GM21447 (cell line): ENCODE measurements at regions not wholly inside any gene's neighbourhood (a gene's known extent, or its start where the extent isn't known, plus 50 kb on each side); places are given as distances from the start of the nearest gene placed in this dataset.
A peak's percentile ranks its signal among the peaks of the same experiment; 100 is the strongest.

Source experiments
- ATAC-seq: cut with Tn5 transposase; IDR thresholded peaks from one replicate; pipeline ENCODE4 v1.9.1; 2021; ENCODE audit not compliant: unreplicated experiment

- peak; percentile 84 for ATAC-seq
Observed at GRCh38 chr4:56757821-56758411, 63.6 kb downstream of the SPINK2 start.

DNA sequence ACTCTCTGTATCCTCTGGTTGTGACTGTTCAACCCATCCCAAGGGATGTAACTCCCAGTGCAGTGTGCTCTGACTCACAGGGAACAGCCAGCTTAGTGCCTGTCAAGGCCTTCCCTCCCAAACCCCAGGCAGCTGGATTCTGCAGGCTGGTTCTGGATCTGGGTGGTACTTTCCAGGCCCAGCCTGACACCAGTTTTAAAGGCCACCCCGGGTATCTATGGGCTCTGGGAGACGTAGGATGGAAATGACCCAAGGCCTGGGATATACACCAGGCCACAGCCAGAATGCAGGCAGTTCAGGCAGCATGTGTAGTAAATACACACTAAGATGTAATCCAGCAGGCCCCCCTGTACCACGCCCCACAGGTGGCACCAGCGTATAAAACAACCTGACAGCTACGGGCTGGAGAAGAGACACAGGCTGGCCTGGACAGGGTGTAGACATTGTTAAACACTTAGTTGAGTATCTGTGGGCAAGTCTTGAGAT is 64.2 kb downstream of the SPINK2 start:
- peak; percentile 41 for ATAC-seq

DNA sequence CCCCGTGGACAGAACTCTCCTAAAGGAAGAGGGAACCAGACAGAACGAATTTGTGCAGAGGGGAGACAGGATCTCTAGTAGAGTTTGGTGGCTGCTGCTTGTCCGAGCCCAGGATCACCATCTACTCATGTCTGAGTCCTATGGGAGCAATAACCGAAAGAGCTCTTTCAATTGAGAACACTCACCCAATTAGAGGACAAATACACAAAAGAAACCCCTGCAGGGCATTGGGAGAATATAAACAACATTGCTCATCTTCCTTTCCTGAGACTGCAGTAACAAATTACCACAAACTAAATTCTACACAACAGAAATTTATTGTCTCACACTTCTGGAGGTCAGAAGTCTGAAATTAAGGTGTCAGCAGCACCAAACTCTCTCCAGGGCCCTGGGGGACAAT is 65.6 kb downstream of the SPINK2 start:
- ATAC-seq = no peak

DNA sequence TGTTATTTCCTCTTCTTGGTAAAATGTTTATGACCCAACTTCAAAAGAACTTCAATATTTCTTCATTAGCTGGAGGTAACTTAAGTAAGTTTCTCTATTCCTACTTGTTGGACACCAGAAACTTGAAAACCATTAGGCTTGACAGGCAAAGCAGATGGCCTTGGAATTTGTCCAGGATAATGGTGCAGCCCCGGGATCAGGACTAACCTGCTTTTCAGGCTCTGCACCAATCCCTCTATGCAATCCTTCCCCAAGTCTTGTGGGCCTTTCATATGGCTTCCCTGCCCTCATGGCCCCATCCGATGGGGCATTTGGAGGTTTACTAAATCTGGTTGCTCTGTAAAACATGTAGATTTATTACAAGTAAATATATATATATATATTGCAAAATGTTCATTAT is 68.5 kb downstream of the SPINK2 start:
- no peak for ATAC-seq

GRCh38 chr4:56750231-56750630 is 69.1 kb upstream of the HOPX start:
- ATAC-seq = no peak

DNA sequence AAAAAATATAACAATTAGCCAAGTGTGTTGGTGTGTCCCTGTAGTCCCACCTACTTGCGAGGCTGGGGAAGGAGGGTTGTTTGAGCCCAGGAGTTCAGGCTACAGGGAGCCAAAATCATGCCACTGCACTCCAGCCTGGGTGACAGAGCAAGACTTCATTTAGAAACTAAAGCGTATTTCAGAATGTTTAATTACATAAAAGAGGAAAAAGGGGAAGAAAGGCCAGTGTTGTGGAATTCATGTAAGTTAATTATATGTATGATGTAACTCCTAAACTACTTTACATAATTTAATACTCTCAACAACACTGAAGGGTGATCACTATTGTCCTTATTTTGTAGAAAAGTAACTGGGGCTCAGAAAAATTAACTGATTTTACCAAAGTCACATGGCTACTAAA is 67.2 kb upstream of the HOPX start:
- no peak for ATAC-seq

DNA sequence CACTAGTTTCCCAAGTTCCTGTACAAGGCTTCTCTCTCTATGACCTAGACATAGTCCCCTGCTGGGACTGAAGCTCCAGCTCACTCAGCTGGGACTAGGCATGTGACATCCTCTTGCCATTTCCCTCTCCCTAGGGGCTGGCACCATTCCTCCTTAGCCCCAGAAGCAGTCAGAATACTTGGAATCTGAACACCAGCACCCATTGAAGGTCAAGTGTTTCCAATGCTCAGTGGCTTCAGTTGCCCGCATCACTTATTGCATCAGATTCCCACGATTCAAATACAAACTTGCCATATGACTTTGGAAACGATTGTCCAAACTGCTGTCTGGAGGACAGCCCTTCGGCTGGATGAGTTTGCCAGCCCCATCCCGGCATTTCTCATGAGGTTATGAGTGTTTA is 65.5 kb upstream of the HOPX start:
- ATAC-seq = no peak

- ATAC-seq = no peak
Observed at GRCh38 chr4:56745042-56745441, 63.9 kb upstream of the HOPX start.

DNA sequence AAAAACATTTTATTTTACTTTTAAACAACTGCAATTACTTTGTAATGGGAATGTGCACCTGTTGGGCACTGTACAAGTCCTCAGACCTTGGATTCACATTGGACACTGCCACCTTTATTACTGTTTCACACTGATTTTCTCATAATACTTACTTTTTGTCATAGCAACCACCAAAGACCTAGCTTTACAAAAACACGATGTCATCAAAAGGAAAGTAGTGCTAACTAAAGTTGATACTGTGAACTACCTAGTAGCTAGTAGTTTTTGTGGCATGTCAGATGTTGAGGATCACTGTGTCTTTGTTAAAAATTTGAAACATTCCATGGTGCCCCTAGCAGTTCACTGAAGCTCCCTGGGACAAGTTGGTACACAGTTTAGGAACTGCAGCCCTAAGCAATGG is 62.9 kb upstream of the HOPX start:
- ATAC-seq = no peak

- no peak for ATAC-seq
Observed at GRCh38 chr4:56743550-56743949, 62.5 kb upstream of the HOPX start.

- no peak for ATAC-seq
Observed at GRCh38 chr4:56742080-56742871, 61.2 kb upstream of the HOPX start.

DNA sequence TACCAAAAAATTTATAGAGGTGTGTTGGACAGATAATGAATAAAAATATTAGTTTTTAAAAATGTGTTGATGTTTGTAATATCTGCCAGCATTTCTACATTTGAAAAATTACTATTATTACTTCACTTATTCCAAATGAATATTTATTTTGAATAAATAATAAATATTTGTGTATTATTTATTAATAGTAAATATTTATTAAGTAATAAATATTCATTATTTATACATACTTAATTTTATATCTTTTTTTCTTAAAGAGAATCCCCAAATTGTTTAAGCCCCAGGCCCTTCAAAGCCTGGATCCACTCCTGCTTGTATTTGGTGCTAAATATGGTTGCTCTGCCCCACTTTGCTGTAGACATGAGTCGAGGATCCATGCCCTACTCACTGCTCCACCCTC is 60.5 kb upstream of the HOPX start:
- ATAC-seq = no peak

DNA sequence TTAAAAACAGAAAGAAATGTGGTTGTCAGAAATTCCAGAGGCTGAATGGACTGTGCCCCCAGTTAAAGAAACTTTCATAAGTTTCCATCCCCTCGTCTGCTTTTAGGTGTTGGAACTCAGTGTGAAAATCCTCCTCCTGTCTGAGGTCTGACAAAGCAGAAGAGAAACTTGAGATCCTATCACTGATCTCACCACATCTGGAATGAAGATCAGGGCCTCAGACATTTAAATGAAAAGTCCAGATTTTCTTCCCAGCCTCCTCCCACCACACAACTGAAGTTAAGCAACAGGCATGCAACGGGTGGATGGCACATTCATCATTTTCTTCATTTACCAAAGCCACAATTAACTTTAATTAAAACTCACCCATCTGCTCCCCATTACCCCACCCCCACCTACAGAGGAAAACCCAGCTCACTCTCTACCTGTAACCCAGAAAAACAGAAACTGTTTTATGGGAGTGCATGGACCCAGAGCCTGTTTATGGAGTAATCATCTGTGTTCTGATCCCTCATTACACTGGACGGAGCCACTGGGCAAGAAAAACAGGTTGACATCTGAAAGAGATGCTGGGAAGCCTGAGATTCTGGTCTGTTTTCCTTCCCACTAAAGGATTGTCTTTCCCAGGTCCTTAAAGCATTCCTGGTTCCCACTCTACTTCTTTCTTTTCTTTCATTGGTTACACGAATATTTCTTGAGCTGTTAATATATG is 58.1 kb upstream of the HOPX start:
- ATAC-seq = no peak

GRCh38 chr4:56737666-56738065 is 56.6 kb upstream of the HOPX start:
- no peak for ATAC-seq

DNA sequence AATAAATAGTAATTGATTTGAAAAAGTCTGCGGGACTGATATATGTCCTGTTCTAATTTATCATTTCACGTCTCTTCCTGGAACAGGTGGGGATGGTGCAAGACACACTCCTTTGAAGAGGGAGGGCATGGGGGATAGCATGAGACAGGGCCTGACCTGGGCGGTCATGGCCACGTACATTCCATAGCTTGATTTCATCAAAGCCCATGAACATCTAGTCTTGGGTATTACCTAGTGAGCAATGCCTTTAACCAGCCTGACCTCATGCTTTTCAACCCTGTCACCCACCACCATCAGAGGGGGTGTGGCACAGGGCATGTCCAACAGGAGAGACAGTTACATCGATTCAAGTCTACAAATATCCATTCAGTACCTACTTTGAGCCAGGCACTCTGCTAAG is 52.3 kb upstream of the HOPX start:
- ATAC-seq = no peak

DNA sequence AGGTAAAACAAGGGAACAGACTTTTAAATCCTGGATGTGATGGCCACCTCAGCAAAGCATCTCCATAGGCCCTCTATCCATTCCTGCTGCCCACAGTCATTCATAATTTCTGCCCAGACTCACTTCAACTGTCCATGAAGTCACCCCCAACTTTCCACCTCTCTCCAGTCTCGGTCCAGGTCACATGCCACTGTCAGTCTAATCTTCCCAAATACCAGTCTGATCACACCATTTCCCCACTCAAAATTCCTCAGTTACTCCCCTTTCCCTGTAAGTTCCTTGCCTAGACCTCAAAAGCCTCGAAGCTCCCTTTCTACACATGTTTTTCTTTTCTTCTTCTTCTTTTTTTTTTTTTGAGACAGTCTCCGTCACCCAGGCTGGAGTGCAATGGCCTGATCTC is 51.2 kb upstream of the HOPX start:
- ATAC-seq = no peak

DNA sequence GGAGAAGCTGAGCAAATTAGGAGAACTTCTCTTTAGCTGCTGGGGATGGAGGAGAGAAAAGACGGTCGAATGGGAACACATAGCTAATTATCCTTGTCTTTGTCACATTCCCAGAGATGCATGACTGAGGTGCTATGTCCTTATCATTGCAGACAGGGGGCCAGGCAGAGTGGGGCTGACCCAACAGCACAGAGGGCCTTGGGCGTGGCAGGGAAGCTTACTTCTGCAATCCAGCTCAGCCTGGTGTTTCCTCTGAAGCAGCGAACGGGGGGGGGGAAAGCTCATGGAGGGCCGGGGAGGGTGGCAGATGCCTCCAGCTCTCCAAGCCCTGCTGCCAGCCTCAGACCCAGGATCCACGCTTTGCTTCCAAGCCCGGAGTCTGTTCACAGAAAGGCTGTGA is 50.8 kb upstream of the HOPX start:
- ATAC-seq = no peak
